ENCODE measurements at regions not wholly inside any gene's neighbourhood (a gene's known extent, or its start where the extent isn't known, plus 50 kb on each side); places are given as distances from the start of the nearest gene placed in this dataset.

DNA sequence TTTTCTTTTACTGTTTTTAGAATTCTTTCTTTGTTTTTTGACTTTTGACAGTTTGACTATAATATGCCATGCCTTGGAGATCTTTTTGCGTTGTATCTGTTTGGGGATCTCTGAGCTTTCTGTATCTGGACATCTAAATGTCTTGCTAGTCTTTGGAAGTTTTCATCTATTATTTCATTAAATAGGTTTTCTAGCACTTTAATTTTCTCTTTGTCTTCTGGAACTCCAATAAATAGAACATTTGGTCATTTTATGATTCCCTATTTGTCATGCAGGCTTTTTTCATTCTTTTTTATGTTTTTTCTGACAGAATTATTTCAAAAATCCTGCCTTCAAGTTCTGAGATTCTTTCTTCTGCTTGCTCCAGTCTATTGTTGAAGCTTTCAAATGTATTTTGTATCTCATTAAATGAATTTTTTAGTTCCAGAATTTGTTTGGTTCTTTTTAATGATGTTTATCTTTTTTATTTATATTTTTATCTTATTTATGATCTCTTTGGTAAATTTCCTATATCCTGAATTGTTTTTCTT, 201.4 kb downstream of the CHD9NB start:
- no peaks in the 10 kb centered on the region for H3K36me3 Mint-ChIP-seq (ENCODE audit: low read depth)
- intact Hi-C loops (cut with micrococcal nuclease), result no loop called here

DNA sequence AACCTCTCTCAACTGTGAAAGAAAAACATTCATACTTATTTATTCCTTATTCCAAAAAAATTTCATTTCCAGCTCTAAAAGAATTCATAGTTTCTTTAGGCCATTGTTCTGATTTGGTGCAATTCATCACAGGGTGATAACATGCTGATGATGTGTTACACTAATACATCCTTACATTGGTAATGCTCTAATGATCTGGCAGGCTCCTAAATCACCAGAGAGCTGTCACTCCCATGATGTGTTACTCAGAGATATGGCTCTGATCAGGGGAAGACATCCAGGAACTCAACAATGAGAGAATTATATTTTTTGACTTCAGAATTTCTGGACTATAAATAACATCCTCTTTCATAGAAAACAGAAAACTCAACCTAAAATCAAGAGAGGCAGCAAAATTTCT, 209.3 kb downstream of the CHD9NB start:
- TF ChIP-seq, protein P1, sequence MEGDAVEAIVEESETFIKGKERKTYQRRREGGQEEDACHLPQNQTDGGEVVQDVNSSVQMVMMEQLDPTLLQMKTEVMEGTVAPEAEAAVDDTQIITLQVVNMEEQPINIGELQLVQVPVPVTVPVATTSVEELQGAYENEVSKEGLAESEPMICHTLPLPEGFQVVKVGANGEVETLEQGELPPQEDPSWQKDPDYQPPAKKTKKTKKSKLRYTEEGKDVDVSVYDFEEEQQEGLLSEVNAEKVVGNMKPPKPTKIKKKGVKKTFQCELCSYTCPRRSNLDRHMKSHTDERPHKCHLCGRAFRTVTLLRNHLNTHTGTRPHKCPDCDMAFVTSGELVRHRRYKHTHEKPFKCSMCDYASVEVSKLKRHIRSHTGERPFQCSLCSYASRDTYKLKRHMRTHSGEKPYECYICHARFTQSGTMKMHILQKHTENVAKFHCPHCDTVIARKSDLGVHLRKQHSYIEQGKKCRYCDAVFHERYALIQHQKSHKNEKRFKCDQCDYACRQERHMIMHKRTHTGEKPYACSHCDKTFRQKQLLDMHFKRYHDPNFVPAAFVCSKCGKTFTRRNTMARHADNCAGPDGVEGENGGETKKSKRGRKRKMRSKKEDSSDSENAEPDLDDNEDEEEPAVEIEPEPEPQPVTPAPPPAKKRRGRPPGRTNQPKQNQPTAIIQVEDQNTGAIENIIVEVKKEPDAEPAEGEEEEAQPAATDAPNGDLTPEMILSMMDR (IDR thresholded peaks at IDR 0.05), result no peak
- no peaks in the 10 kb centered on the region for H3K36me3 Mint-ChIP-seq (ENCODE audit: low read depth)
- H3K27ac Mint-ChIP-seq, result no peak overlapping the region
- DNase-seq, result no peak
- H3K9me3 Mint-ChIP-seq, result peaks cover 2% of the 10 kb centered on the region
- no peak for ATAC-seq
- H3K4me1 Mint-ChIP-seq (ENCODE audit: low read depth), result no peaks in the 10 kb centered on the region
- no peak overlapping the region for H3K4me3 Mint-ChIP-seq
- ChIA-PET CTCF (no interaction called here), POLR2A (no interaction called here)
- intact Hi-C loops (cut with micrococcal nuclease), result no loop called here
- H3K27me3 Mint-ChIP-seq, result no peaks in the 10 kb centered on the region

More for the DNA sequence above, 201.4 kb downstream of the CHD9NB start:
- Mint-ChIP-seq H3K27me3 (peaks cover 4% of the 10 kb centered on the region), H3K9me3 (peaks cover 29% of the 10 kb centered on the region), H3K4me1 (ENCODE audit: low read depth) (no peaks in the 10 kb centered on the region), H3K27ac (no peak overlapping the region), H3K4me3 (no peak overlapping the region)
- TF ChIP-seq, protein P1 (IDR thresholded peaks at IDR 0.05), result no peak
- POLR2A ChIA-PET, result no interaction called here
- CTCF ChIA-PET, result no interaction called here
- no peak for DNase-seq
- ATAC-seq, result no peak

DNA sequence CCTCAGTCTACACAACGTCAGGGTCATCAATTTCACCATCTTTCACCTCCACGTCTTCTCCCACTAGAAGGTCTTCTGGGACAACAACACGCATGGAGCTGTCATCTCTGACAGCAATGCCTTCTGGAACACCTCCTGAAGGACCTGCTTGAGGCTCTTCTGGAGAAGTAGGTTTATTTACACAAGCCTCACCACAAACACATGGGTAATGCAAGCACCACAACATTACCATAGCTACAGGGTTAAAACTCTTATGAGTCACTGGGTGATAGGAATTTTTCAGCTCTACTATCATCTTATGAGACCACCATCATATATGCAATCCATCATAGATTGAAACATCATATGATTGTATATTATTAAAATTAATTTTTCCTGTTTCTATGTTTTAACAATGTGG, 215.4 kb downstream of the CHD9NB start:
- TF ChIP-seq, protein P1 (IDR thresholded peaks at IDR 0.05), result no peak
- POLR2A ChIA-PET, result no interaction called here
- CTCF ChIA-PET, result no interaction called here
- Mint-ChIP-seq H3K27ac (no peak overlapping the region), H3K27me3 (no peaks in the 10 kb centered on the region), H3K36me3 (ENCODE audit: low read depth) (no peaks in the 10 kb centered on the region), H3K9me3 (no peaks in the 10 kb centered on the region), H3K4me1 (ENCODE audit: low read depth) (no peaks in the 10 kb centered on the region), H3K4me3 (no peak overlapping the region)
- ATAC-seq, result no peak
- intact Hi-C loops (cut with micrococcal nuclease), result no loop called here
- DNase-seq, result no peak

DNA sequence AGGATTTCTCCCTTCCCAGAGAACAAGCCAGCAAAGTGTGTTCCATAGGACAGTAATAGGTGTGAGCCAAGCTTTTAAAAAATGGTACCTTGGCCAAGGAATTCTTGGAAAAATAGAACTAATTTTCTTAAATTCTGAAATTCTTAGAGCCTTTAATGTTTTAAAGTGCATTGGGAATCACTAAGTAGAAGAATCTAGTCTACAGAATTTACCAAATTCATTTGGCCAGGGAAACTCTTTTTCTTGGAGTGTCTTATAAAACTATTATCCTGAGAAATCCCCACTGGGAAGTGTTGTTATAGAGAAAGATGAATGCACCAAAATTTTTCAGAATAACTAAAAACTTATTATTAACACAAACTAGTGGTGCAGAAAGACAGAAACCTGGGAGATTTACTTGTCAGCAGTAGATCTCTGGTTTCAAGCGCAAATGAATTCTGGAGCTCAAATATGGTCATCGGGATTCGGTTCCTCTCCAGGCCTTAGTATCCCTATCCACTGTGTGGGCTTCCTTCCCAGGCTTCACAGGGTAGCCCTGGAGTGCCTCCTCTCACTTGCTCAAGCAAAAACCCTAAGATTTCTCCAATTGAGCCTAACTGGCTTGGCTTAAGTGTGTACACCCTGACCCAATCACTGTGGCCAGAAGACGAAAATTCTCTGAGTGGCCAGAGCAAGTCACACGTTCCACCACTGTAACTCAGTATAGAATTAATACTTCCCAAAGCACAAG, 217.8 kb downstream of the CHD9NB start:
- Mint-ChIP-seq H3K4me1 (ENCODE audit: low read depth) (no peaks in the 10 kb centered on the region), H3K4me3 (no peak overlapping the region), H3K27me3 (no peaks in the 10 kb centered on the region), H3K27ac (no peak overlapping the region), H3K36me3 (ENCODE audit: low read depth) (no peaks in the 10 kb centered on the region), H3K9me3 (no peaks in the 10 kb centered on the region)
- POLR2A ChIA-PET, result no interaction called here
- DNase-seq, result no peak
- ATAC-seq, result no peak
- intact Hi-C loops (cut with micrococcal nuclease), result no loop called here
- CTCF ChIA-PET, result interaction anchor here (1.3 kb wide), 1 partner anchor 11 kb away, joined by 5 read pairs; no protein-coding TSS in a partner anchor
- TF ChIP-seq, protein P1 (IDR thresholded peaks at IDR 0.05), result no peak

DNA sequence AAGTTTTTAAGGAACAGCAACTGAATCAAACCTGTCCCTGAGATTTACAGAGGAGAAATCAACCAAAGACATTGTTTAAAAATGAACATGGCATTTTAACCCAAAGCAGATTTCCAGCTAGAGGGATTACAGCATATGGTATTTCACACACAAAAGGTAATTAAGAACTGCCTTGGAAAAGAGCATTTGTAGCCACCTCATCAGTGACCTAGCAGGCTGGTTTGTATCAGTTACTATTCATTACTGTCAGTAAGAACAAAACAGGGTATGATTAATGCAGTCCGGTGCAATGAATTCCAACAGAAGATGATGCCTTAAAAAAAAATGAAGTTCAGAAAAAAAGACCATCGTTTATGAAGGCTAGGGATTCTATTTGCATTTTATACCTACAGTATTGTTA, 219.9 kb downstream of the CHD9NB start:
- Mint-ChIP-seq H3K27ac (no peak overlapping the region), H3K27me3 (no peaks in the 10 kb centered on the region), H3K9me3 (no peaks in the 10 kb centered on the region), H3K4me1 (ENCODE audit: low read depth) (no peaks in the 10 kb centered on the region), H3K36me3 (ENCODE audit: low read depth) (no peaks in the 10 kb centered on the region), H3K4me3 (no peak overlapping the region)
- ChIA-PET CTCF (no interaction called here), POLR2A (no interaction called here)
- DNase-seq (no peak), ATAC-seq (no peak)
- TF ChIP-seq, protein P1 (IDR thresholded peaks at IDR 0.05), result no peak
- intact Hi-C loops (cut with micrococcal nuclease), result no loop called here

Data from activated CD8-positive, alpha-beta T cell treated with anti-CD3 and anti-CD28 coated beads for 36 hours (primary cell).